ENCODE measurements at regions not wholly inside any gene's neighbourhood (a gene's known extent, or its start where the extent isn't known, plus 50 kb on each side); places are given as distances from the start of the nearest gene placed in this dataset.
"Not testable (repeated sequence)": the region's sequence is repeated elsewhere in the genome, so short reads cannot be mapped to it uniquely, and the experiment has no call there.

DNA sequence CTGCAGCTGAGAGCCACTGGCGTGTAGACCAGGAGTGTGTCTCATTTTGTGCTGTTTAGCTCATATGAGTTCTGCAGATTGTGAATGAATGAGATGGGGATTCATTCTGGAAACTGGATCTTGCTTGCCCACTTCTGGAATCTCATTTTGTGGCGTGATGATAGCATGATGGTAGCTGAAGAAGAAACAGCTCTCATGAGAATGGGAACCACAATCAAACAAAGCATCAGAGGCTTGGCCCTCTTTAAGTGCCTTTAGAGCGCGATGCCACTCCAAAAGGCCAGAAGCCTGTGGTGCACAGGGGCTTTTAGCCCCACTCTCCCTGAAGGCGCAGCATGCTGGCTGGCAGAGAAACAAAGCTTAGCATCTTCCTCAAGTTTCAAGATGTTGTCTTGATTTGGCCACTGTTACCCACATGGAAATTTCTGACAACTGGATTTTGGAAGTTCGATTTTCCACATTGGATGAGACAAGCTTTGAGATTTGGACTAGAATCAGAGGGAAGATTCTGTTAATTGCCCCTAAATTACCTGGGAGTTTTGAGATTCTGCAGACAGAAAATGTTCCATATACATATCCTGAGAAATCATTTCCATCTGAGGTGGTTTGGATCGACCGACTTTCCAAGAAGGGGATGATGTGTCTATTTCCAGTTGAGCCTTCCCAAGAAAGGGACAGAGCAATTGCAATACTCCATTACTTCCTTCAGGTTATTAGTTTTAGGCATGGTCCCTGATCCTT, 234.5 kb downstream of the VAPA start:
- no peak for DNase-seq (ENCODE audit: extremely low read depth in 1 of 11, low read depth in 9 of 11, low spot score in 4 of 11)

DNA sequence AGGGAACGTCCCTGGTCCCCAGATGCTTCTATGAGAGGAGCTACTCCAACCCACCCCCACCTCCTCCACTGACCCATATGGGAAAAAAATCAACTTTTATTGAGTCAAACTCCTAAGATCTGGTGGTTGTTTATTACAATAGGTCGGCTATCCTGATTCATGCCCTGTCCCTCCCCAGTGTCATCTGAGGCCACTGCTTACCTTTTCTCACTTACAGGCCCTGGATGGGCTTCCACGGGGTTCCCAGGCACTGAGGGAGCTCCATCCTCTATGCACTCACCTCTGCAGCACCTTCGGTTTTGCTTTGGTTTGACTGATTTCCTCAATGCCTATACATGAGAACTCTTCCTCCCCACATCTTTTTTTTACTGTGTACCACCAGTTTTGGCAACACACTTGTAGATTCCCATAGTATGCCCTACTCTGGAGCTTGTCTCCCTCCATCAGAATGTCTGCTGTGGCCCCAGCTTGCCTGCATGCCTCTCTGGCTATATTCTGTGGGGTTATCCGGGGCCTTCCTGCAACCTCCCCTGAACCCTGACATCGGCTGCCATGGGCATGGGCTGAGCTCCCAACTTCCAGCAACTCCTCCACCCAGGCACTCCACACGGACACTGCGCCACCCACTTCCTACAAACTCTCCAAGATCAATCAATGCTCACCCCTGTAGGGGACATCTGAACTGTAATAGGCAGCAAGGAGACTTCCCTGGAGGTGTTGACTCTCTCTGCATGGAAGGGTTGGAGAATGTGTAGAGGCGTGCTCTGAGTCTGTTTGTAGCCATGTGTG, 236.1 kb downstream of the VAPA start:
- no peak for DNase-seq (ENCODE audit: extremely low read depth in 1 of 11, low read depth in 9 of 11, low spot score in 4 of 11)

DNA sequence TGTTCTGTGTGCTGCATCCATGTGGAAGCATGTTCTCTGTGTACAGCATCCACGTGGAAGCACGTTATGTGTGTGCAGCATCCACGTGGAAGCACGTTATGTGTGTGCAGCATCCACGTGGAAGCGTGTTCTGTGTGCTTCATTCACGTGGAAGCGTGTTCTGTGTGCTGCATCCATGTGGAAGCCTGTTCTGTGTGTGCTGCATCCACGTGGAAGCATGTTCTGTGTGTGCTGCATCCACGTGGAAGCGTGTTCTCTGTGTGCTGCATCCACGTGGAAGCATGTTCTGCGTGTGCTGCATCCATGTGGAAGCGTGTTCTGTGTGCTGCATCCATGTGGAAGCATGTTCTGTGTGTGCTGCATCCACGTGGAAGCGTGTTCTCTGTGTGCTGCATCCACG, 236.8 kb downstream of the VAPA start:
- DNase-seq (ENCODE audit: extremely low read depth in 1 of 11, low read depth in 9 of 11, low spot score in 4 of 11), result not testable (repeated sequence)

DNA sequence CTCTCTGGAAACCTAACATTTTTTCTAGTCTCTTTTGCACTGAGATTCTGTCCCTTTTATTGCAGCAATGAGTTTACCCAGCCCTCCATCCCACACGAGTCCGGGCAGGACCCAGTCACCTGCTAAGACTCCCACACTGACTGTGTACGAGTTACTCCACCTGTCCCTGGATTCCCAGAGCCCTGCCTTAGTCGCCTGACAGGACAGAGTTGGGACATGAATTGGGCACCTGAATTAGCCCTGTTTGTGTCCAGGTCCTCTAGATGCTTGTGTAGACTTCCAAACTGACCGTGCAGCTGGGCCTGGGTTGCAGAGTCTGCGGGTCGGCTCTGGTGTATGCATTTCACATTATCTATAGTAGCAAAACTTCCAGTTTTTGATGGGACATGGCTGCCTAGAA, 238.7 kb downstream of the VAPA start:
- no peak for DNase-seq (ENCODE audit: extremely low read depth in 1 of 11, low read depth in 9 of 11, low spot score in 4 of 11)

DNA sequence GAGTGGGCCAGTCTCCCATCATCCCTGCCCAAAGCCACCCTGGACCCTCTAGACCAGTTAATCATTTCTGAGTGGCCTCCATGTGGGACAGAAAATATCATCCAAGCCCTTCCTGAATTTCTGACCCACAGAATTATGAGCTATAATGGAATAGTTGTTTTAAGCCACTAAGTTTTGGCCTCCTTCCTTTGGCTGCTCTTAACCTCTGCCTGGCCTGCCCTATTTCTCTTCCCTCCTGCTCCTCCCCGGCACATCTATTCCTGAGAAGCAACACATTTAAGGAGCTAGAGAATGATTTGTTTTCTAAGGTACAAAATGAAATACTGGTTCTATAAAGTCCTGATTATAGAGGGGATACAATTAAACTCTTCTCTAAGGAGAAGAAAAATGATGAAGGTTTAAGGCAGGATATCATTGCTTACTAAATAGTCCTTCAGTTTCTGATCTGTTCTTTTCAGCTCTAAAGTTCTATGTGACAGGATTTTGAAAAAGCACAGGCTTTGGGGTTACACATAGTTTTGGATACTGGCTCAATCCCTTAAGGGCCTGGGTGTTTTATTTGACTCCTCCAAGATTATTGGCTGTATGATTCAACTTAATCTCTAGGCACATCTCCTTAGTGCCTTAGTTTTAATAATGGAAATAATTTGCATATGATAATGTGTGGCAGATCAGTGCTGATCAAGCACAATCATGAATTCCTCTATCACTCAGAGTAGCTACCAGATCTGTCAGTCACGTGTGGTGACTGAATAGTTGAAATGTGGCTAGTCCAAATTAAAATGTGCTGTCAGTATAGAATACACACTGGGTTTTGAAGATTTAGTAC, 240.3 kb downstream of the VAPA start:
- no peak for DNase-seq (ENCODE audit: extremely low read depth in 1 of 11, low read depth in 9 of 11, low spot score in 4 of 11)

DNA sequence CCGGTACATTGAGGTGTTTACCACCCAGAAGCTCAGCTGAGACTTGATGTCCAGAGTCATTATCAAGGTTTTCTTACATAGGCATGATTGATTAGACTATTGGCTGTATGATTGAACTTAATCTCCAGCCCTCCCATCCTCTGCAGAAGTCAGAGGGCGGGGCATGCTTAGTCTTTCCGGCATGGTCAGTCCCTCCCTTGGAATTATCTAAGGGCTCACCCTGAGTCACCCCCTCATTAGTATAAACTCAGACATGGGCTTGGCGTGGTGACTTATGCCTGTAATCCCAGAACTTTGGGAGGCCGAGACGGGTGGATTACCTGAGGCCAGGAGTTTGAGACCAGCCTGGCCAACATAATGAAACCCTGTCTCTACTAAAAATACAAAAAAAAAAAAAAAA, 243.9 kb downstream of the VAPA start:
- DNase-seq (ENCODE audit: extremely low read depth in 1 of 11, low read depth in 9 of 11, low spot score in 4 of 11), result no peak

DNA sequence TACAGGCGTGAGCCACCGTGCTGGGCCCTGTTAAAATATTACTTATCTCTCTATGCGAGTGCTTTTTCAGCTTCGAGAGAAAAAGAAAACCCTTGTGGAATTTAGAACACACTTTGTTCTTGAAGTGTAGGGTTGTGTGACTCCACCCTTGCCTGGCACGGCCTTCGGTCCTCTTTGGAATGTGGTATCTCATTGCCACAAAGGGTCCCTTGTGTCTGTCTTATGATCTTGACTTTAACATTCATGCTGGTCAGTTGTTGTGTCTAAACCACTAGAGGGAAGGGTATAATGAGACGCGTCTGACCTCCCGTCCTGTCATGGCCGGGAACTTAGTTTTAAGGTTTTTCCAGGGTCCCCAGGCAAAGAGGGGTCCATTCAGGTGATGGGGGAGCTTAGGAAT, 246.4 kb downstream of the VAPA start:
- no peak for DNase-seq (ENCODE audit: extremely low read depth in 1 of 11, low read depth in 9 of 11, low spot score in 4 of 11)

DNA sequence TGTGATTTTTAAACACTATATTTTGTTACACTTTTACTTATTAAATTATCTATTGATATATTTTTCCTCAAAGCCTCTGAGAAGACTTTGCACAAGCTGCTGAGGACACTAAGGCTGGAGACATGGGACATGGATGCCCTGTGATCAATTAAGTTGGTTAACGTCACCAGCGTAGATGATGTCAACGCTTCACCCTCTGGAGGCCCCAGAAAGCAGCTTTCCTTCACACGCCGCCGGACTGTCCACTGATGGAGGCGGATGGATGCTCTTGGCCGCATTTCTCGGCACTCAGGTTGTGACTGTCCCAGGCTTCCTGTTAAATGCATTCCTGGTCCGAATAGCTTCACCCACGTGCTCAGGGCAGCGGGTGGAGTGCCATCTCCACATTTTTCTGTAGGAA, 247.5 kb downstream of the VAPA start:
- DNase-seq (ENCODE audit: extremely low read depth in 1 of 11, low read depth in 9 of 11, low spot score in 4 of 11), result no peak

DNA sequence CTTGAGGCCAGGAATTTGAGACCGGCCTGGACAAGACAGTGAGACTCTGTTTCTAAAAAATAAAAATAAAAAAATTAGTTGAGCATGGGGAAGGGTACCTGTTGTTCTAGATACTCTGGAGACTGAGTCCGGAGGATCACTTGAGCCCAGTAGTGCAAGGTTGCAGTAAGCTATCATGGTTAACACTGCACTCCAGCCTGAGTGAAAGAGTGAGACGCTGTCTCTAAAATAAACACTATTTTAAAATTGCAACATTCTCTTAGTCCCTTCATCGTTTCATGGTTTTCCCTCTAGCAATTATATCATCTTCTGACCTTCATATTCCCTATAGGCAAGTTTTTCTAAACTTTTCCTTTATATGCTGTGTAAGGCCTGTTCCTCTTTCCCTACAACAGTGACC, 248.5 kb downstream of the VAPA start:
- DNase-seq (ENCODE audit: extremely low read depth in 1 of 11, low read depth in 9 of 11, low spot score in 4 of 11), result no peak

DNA sequence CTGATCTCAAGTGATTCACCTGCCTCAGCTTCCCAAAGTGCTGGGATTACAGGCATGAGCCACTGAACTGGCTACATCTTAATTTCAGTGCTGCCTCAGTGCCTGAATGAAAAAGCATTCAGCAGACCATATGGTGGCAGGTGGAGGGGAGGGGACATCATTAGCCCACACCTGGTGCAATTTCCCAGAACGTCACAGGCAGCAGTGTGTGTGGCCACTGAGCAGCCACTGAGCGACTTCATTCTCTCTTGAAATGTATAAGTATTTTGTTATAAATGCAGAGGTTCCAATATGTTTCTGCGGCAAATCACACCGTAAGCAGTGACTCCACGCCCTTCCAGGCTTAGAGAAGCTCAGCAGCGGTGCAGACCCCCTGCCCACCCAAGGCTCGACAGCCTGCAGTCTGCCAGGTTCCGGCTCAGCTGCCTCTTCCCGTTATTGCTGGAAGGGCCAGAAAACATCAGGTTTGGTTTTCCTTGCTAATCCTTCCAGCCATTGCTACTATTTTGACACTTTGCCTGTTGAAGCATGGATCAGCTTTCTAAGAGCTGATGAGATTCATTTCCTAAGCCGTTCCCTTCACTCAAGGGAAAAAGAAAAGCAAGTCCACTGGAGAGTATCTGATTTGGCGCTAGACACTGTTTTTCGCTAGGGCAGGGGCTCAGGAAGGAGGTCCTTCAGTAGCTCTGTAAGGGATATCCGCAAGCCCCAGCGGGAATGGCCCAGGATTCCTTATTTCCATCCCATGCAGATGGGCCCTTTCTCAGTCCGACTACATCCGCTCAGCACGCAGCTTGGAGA, 250.7 kb downstream of the VAPA start:
- DNase-seq (ENCODE audit: extremely low read depth in 1 of 11, low read depth in 9 of 11, low spot score in 4 of 11), result no peak

DNA sequence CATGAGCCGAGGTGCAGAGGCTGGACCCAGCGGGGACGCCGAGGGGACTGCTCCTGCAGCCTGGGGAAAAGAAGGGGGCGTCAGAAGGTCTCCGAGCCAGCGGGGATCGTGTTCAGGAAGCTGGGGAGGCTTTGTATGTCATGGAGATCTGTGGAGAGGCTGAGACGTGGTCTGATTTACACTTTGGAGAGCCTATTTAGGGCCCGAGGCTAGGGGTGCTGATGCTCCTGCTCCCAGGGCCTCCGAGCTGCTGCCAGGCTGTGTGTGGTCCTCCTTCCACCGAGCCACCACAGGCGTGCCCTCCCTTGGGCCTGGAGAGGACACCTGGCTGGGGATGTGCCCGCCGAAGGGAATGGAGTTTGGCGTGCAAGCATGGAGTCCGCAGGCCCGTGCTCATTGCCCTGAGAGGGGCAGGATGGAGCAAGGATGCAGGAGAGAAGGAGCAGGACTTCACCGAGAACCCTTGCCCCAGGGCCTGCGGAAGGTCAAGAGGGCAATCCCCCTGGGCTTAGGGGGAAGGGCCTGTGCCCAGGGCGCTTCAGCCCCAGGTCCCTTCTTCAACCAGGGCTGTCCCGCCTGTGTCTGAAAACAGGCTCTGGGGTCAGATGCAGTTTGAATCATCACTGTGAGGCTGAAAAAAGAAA, 252.5 kb downstream of the VAPA start:
- DNase-seq (ENCODE audit: extremely low read depth in 1 of 11, low read depth in 9 of 11, low spot score in 4 of 11), result no peak

DNA sequence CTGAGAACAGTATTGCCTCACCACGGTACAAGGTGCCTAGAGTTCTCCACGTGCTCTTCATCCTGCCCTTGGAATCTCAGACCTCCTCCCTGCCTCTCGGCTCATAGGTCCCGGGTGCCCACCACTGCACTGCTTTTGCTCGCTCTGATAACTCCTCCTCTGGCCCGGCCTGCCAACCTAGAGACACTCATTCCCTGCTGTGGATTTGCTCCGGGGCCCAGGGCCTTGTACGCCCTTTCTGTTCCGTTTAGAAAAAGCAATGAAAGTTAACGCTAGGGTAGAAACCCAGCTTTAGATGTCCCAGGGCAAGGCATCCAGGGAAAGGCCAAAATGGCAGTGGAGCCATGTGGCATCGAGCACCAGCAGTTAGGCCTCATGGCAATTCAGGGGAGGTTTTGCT, 253.9 kb downstream of the VAPA start:
- DNase-seq (ENCODE audit: extremely low read depth in 1 of 11, low read depth in 9 of 11, low spot score in 4 of 11), result no peak

DNA sequence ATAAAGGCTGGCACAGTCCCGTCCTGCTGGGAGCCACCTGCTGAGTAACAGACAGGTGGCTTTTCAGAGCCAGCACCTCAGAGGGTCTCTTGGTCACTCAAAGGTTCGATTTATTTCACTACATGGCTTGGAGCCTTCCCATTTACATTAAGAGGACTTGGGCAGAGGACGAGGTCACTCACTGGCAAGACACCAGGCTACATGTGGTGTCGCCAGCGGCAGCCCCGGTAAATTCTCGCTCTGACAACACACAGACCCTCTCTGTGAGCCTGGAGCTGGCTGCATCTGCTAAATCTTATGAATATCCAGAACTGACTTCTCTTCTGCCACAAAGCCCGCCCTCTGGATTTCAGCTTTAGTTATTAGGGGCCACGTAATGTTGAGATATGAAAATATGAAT, 254.7 kb downstream of the VAPA start:
- no peak for DNase-seq (ENCODE audit: extremely low read depth in 1 of 11, low read depth in 9 of 11, low spot score in 4 of 11)

DNA sequence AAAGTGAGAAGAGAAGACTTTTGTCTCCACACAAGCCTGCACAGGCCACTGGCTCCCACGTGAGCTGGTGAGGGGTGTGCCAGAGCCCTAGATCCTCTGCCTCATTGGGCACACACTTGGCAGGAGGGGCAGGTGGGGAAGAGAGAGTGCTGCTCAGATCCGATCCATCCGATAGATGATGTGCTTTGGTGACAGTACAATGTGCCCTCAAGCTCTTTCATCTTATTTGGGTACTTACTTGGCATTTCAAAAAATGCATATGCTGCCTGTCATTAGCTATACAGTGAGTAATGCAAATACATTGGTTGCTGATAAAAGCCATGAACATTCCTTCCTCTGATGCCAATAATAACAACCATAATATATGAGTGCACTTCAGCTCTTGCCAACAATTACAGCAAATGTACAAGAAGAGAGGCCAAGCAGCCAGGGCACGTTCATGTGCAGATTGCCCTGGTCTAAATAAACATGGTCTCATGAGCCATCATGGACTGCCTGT, 255.3 kb downstream of the VAPA start:
- no peak for DNase-seq (ENCODE audit: extremely low read depth in 1 of 11, low read depth in 9 of 11, low spot score in 4 of 11)

DNA sequence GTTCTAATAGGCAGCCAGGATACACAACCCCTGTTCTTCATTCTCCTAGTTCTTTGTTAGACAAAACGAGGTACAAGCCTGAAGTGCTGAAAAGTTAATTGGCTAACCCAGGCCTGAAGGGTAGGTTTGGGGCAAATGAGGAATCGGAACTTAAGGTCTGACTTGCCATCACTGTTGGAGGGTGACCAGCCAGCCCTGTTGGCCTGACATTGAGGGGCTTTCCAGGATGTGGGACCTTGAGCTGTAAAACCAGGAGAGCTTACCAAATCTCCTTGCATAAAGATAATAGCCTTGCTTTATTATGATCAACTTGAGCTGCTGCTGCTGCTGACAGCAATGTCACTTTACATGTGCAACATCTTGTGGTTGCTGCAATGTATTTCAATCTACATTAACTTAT, 256.0 kb downstream of the VAPA start:
- DNase-seq (ENCODE audit: extremely low read depth in 1 of 11, low read depth in 9 of 11, low spot score in 4 of 11), result no peak

DNA sequence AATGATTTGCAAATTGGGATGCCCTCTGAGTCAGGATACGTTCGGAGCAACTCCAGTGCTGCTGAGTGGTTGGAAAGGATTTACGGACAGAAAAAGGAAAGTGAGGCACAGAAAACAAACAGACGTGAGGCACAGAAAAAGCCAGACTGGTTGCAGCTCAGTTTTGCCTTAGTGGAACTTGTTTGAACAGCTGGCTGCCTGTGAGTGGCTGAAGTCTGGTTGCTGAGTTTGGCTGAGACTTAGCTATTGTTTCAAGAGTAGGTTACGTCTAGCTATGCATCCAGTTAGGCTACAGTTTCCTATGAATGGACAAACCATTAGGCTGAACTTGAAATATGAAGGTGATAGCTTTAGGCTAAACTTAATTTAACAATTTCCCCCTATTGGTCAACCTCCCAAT, 256.6 kb downstream of the VAPA start:
- no peak for DNase-seq (ENCODE audit: extremely low read depth in 1 of 11, low read depth in 9 of 11, low spot score in 4 of 11)

DNA sequence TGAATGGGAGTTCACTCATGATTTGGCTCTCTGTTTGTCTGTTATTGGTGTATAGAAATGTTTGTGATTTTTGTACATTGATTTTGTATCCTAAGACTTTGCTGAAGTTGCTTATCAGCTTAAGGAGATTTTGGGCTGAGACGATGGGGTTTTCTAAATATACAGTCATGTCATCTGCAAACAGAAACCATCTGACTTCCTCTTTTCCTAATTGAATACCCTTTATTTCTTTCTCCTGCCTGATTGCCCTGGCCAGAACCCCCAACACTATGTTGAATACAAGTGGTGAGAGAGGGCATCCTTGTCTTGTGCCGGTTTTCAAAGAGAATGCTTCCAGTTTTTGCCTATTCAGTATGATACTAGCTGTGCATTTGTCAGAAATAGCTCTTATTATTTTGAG, 261.5 kb downstream of the VAPA start:
- not testable (repeated sequence) for DNase-seq (ENCODE audit: extremely low read depth in 1 of 11, low read depth in 9 of 11, low spot score in 4 of 11)

DNA sequence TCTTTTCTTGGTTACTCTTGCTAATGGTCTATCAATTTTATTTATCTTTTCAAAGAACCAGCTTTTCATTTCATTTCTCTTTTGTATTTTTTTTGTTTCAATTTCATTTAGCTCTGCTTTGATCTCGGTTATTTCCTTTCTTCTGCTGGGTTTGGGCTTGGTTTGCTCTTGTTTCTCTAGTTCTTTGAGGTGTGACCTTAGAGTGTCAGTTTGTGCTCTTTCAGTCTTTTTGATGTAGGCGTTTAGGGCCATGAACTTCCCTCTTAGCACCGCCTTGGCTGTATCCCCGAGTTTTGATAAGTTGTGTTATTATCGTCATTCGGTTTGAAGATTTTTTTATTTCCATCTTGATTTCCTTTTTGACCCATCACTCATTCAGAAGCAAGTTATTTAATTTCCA, 265.5 kb downstream of the VAPA start:
- DNase-seq (ENCODE audit: extremely low read depth in 1 of 11, low read depth in 9 of 11, low spot score in 4 of 11), result not testable (repeated sequence)
